ENCODE measurements at regions not wholly inside any gene's neighbourhood (a gene's known extent, or its start where the extent isn't known, plus 50 kb on each side); places are given as distances from the start of the nearest gene placed in this dataset.
"Not testable (repeated sequence)": the region's sequence is repeated elsewhere in the genome, so short reads cannot be mapped to it uniquely, and the experiment has no call there.

DNA sequence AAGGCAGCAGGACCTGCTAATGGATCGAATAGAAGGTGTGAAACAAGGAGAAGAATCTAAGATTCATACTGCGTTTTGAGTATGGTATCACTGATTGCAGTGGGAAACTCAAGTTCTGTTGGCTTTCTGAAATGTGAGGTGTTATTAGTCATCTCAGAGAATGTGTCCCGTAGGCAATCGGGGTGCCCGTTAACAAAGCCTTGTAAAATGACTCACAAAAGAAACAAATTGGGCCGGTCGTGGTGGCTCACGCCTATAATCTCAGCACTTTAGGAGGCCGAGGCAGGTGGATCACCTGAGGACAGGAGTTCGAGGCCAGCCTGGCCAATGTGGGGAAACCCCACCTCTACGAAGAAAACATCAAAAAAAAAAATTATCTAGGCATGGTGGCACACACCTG, 118.2 kb upstream of the C7orf33 start:
- no peak for DNase-seq

GRCh38 chr7:148473703-148474480, 116.7 kb upstream of the C7orf33 start:
- no peak for DNase-seq

DNA sequence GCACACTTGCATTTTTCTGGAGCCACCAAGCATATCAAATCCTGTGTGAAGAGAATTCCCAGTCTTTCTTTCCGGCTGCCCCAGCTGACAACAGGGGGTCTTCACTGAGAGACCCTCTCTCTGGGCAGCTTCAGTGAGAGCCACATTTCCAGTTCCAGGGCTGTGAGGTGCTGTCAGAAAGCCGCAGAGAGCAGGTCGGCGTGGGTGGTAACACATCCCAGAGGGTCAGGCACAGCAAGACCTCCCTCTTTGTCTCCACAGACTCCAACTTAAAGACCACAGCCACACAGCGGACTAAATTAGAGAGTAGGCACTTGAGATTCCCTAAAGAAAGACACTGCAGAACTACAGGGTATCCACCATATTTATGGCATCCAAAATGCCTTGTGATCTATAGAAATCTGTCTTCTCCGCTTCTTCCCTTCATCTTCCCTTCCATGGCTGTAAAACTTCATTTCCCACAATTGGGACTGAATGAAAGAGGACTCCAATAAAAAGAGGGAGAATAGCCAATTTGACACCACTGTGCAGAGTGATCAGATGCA, 116.0 kb upstream of the C7orf33 start:
- no peak for DNase-seq

DNA sequence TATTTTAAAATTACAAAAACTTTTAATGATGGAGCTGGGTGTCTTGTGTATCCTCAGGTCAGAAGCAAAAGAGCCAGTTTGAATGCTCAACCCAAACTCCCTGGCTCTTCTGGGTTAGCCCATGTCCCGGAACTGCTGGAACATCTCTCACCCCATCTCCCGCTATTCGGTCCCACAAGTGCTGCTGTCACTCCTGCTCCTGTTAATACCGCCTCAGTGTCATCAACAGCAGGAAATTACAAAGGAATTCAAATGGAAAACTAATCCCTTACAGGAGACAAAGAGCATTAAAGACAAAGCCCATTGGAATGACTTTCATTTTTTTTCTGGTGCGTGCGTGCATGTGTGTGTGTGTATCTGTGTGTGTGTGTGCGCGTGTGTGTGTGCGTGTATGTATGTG, 112.0 kb upstream of the C7orf33 start:
- DNase-seq = no peak

DNA sequence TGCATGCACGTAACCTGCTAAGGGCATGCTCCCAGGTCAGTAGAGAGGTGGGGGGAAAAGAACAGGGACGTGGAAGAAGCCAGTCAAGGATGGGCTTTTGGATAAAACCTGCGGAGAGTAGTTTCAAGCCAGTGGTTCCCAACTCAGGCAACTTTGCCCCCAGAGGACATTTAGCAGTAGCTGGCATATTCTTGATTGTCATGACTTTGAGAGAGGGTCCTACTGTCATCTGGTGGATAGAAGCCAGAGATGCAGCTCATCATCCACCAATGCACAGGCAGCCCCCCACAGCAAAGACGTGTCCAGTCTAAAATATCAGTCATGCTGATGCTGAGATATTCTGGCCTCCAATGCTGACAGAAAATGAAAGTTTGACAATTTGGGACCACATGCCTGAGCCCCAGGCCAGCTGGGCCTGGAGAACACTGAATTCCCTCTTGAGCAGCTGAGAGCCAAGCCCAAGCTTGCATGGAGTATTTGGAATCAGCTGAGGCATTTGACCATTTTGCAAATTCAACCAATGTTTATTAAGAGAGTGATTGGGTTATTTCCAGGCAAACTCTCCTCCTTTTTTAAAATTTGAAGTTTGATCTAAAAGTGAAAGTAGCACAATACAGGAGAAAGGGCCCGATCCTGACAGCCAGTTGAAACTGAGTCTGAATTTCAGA, 110.0 kb upstream of the C7orf33 start:
- DNase-seq = no peak

- no peak for DNase-seq
Measured at GRCh38 chr7:148481147-148481526, 109.4 kb upstream of the C7orf33 start.

- DNase-seq = no peak
Measured at GRCh38 chr7:148481971-148482626, 108.5 kb upstream of the C7orf33 start.

DNA sequence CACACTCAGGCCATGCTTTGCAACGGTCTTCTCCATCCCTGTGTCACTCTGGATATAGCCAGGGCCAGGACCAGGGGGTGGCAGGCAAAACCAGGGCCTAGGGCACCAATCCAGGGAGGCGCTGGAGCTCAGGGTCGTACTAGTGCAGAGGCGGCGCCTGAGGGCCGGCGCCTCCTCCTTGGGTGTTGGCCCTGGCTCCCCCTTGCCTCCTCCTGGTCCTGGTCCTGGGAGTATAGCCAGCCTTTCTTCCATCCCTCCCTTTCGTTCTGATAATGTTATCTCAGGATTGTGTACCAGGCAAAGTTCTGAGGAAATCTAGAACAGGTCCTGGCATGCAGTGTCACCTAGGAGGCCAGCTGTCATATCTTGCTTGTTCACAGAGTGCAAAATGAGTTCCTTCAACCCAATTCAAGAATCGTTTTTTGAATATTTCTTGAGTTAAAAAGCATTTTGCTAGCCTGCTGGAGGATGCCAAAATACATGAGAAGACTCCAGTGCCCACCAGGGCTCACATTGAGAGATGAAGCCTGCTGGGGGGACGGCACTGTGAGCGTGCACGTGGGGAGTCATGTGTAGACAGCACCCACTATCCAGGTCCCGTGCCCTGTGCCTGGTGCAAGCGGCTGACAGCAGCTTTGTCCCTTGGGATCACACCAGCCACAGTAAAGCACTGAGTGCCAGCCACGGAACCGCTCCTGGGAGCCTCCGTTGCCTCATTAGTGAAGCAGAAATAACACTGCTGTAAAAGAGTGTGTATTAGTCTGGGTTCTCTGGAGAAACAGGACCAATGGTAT, 106.9 kb upstream of the C7orf33 start:
- DNase-seq = no peak

GRCh38 chr7:148484486-148484885, 106.1 kb upstream of the C7orf33 start:
- no peak for DNase-seq

- no peak for DNase-seq
Measured at GRCh38 chr7:148485618-148486017, 104.9 kb upstream of the C7orf33 start.

- no peak for DNase-seq
Measured at GRCh38 chr7:148486937-148487336, 103.6 kb upstream of the C7orf33 start.

DNA sequence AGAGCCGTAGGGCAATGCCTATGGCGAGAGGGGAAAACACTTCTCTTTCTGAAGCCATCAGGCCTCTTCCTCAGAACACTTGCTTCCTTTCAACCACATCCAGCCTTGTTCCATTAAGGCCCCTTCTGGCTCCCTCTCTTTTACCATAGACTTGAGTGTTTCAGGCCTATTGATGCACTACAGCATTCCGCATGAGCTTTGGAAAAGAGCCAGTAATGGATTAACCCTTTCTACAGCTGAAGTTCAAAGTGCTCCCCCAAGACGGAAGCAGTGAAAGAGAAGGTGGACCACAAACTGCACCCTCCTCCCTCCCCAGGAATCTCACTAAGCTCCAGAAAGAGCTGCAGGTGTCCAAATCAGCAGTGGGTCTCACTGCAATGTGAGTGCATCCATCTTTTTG, 102.7 kb upstream of the C7orf33 start:
- no peak for DNase-seq

- DNase-seq = no peak
Measured at GRCh38 chr7:148489678-148490077, 100.9 kb upstream of the C7orf33 start.

DNA sequence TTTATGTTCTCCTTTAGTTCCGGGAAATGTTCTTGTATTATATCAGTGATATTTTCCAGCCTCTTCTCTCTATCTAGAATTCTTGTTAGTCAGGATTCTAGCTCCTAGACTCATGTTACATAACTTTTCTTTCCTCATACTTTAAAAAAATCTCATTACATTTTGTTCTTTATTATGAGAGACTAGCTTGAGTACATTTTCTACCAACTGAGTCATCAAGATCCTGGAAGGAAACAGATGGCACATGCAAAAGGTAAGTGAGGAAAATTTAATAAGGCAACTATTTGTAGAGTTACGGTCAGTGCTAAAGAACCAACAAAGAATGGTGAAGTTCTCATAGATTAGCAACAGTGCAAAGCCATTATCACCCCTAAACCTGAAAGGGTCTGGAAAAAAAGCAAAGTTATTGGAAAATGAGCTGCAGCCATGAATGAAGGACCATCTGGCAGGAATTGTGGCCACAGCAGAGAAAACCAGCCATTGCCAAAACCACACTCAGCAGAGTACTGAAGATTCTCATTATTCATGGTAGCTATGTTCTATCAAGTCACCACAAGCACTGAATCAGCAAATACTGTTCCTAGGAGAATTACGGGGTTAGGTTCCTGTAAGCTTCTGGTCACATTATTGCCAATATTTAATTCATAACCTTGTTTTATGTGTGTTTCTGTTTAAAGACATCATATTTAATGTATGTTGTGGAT, 98.3 kb upstream of the C7orf33 start:
- no peak for DNase-seq

DNA sequence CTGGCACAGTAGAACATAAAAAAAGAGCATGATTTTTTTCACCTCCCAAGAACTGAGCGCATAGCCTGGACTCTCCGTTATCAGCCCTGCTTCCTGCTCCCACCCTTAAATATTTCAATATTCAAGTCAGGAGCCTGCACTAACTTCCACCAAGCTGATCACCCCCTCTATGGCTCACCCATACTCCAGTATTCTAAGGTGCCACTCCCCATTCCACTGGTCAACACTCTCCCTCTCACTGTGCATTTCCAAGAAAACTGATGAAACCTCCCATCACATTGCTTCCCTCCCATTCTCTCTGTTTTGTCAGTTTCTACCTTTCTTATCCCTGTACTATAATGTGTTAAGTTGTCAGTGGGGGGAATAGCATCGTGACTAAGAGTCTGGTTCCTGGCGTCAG, 95.0 kb upstream of the C7orf33 start:
- no peak for DNase-seq

- DNase-seq = no peak
Measured at GRCh38 chr7:148500978-148501377, 89.6 kb upstream of the C7orf33 start.

GRCh38 chr7:148503900-148504487, 86.6 kb upstream of the C7orf33 start:
- DNase-seq = peak; percentile 28

DNA sequence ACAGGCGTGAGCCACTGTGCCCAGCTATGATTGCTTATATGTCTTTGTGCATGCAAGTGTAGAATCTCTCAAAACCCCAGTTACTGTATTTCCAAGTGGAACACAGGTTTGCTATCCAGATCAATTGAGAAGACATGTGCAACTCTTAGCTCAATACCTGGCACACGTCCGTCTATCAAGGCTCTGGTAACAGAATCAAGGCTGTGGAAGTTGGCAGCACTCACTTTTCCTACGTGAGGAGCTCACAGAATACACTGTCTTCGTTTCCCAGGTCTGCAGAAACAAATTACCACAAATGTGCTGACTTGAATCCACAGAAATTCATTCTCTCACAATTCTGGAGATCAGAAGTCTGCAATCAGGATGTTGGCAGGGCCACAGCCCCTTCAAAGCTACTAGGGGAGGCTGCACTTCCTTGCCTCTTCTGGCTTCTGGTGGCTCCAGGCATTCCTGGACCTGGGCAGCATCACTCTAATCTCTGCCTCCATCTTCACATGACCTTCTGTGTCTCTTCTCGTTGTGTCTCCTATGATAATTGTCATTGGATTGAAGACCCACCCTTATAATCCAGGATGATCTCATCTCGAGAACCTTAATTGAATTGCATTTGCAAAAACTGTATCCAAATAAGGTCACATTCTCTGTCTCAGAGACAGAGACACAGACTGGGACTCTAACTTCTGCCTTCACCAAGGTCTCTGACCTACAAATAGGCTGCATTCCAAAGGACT, 84.8 kb upstream of the C7orf33 start:
- no peak for DNase-seq

GRCh38 chr7:148507064-148507573, 83.4 kb upstream of the C7orf33 start:
- not testable (repeated sequence) for DNase-seq

GRCh38 chr7:148507787-148508186, 82.8 kb upstream of the C7orf33 start:
- DNase-seq = no peak

GRCh38 chr7:148514236-148514635, 76.3 kb upstream of the C7orf33 start:
- no peak for DNase-seq
